Testis (tissue), 2 donors: ENCODE measurements at regions not wholly inside any gene's neighbourhood (a gene's known extent, or its start where the extent isn't known, plus 50 kb on each side); places are given as distances from the start of the nearest gene placed in this dataset.

Source experiments
- CTCF ChIP-seq, 3 experiments: fragments of 450-650 bp in 2 of 3; fragments of 200-600 bp in 1 of 3; sonication (generic) in 1 of 3; IDR thresholded peaks; one replicate each; pipeline ENCODE4 v1.5.1; 2016 to 2019; ENCODE audit warnings: antibody characterized with exemption in 3 of 3, mild to moderate bottlenecking in 2 of 3, moderate library complexity in 1 of 3
- POLR2A ChIP-seq: fragments of 450-650 bp; IDR thresholded peaks from one replicate; pipeline ENCODE4 v1.6.1; 2017; ENCODE audit warnings: antibody characterized with exemption, mild to moderate bottlenecking, moderate library complexity

DNA sequence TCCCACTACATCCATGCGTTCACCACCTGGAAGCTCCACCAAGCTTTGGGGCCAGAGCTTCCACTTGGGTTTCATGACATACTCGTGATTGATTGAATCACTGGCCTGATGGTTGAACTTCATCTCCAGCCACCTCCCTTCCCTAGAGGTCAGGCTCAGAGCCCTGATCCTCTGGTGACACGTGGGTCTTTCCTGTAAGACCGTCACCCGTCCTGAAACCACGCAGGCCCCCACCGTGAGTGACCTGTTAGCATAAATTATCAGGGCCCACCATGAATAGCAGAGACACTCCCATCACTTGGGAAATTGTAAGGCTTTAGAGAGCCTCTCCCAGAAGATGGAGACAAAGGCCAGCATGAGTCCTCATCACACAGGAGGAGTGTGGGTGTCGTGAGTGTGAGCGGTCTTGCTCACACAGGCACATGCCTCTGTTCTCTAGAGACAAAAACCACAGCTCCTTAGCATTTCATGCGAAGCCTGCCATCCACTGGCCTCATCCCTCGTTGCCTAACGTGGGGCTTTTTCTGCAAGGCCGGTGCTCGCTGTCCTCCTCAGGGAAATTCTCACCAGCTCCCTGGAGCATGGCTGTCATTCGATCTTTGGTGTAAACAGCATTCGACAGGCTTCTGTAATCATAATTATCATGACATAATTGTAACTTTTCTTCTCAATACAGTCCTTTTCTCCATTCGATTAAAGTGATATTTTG, 65.1 kb upstream of the DUSP22 start:
- TF ChIP-seq CTCF (IDR thresholded peaks at IDR 0.05) (no peak), POLR2A (no peak)
